Femur (tissue), 1 donor: ENCODE measurements at regions not wholly inside any gene's neighbourhood (a gene's known extent, or its start where the extent isn't known, plus 50 kb on each side); places are given as distances from the start of the nearest gene placed in this dataset.
"Not testable (repeated sequence)": the region's sequence is repeated elsewhere in the genome, so short reads cannot be mapped to it uniquely, and the experiment has no call there.

Experiments used
- DNase-seq: peaks from one replicate; pipeline ENCODE4 v3.0.0-alpha.2; 2017

DNA sequence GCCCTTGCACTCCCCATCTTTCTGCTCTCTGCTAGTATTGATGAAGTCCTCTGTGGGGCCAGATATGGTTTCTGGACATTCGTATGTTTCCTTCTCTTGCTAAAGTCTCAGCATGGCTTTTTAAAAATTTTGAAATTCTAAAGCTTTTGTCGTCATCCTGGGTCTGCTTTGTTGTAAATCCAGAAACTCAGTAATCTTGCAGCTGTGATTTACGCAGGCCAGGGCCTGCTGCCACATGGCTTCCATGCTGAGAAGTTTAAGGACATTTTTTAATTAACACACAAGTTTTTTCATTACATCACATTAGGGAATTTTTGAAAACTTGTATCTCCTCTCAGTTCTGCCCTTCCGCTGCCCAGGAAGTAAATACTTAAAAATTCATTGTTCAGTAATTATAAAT, 686.1 kb upstream of the IGFBP3 start:
- no peak for DNase-seq

DNA sequence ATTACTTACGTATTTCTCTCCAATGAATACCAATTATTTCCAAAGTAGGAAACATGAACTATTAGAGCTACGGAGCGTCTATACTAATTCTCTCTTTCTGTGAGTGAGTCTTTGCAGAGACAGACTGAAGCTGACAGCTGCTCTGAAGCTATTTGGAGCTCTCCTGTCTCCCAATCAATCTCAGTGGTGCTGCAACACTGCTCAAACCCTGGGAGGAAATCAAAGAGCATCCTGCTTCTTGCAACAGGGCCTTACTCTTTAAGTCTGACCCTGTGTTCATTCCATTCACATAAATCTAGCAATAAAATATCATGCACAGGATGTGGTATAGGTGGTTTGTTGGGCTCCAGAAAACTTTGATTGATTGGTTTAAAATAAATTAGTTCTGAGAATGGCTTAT, 685.7 kb upstream of the IGFBP3 start:
- DNase-seq = no peak

DNA sequence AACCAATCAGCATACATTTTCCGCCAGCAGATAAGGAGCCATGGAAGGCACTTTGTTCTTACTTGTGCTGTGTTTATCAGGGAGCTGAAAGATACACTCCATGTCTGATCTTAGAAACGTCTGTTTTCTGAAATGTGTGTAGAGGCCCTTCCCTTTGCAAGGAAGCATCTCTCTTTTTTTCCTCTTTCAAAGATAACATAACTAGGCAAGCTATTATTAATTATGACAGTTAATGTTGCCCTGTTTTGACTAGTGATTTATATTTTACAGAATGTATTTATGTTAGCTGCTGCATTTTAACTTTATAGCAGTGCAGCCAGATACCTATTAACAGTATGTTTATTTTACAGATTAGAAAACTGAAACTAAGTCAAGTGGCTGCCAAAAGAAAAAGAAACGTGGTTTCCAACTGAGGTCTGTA, 683.2 kb upstream of the IGFBP3 start:
- no peak for DNase-seq

DNA sequence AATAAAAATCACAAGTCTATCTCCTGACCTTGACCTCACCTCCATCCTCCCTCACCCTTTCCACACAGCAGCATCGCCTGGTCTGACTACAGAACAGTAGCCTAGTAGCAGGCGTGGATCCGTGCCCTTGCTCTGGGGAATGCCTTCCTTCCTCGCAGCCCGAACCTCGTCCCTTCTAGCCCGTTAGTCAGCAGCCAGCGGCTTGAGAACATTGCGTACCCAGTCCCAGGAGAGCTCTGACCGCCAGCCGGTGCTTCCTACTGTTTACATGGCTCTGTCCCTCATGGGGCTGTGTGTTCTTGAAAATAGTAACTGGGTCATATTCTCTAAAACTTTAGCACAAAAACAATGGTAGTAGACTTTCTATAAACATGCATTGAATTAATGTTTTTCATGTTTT, 682.7 kb upstream of the IGFBP3 start:
- DNase-seq = peak; percentile 46

DNA sequence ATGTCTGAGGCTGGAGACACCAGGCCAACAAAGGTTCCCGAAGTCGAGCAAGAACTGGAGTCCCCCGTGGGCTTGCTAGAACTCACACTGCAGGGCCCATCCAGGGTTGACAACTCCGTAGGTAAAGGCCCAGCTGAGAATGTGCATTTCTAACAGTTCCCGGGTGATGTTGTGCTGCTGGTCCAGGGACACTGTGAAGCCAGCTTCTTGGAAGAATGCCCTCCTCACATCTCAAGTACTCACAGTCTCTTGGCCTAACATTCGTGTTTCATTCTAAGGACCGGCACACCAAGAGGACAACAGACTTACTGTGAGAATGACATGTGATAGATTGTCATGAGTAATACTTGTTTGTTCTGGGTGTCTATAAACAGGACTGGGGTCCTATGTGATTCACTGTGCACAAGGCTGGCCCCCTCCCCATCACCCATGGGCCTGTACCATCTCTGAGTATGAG, 682.3 kb upstream of the IGFBP3 start:
- no peak for DNase-seq

DNA sequence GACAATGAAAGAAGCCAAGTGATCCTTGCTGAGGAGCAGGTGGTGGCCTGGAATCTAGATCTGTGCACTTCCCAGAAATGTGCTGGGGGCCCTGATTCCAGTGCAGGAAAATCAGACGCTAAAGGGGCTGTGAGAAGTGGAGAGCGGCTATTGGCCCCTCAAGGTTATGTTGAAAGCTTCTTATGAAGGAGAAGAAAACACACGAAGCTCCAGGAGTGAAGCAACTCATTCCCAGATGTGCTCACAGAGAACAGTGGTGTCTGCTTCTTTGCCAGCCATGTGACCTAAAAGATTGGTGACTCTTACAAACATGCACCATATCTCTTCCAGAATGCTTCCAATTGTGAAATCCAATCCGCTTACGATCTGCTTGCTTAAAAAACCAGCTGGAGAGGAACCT, 679.3 kb upstream of the IGFBP3 start:
- DNase-seq = no peak

DNA sequence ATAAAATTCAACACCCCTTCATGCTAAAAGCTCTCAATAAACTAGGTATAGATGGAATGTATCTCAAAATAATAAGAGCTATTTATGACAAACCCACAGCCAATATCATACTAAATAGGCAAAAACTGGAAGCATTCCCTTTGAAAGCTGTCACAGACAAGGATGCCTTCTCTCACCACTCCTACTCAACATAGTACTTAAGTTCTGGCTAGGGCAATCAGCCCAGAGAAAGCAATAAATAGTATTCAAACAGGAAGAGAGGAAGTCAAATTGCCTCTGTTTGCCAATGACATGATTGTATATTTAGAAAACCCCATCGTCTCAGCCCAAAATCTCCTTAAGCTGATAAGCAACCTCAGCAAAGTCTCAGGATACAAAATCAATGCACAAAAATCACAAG, 673.8 kb upstream of the IGFBP3 start:
- DNase-seq = not testable (repeated sequence)

DNA sequence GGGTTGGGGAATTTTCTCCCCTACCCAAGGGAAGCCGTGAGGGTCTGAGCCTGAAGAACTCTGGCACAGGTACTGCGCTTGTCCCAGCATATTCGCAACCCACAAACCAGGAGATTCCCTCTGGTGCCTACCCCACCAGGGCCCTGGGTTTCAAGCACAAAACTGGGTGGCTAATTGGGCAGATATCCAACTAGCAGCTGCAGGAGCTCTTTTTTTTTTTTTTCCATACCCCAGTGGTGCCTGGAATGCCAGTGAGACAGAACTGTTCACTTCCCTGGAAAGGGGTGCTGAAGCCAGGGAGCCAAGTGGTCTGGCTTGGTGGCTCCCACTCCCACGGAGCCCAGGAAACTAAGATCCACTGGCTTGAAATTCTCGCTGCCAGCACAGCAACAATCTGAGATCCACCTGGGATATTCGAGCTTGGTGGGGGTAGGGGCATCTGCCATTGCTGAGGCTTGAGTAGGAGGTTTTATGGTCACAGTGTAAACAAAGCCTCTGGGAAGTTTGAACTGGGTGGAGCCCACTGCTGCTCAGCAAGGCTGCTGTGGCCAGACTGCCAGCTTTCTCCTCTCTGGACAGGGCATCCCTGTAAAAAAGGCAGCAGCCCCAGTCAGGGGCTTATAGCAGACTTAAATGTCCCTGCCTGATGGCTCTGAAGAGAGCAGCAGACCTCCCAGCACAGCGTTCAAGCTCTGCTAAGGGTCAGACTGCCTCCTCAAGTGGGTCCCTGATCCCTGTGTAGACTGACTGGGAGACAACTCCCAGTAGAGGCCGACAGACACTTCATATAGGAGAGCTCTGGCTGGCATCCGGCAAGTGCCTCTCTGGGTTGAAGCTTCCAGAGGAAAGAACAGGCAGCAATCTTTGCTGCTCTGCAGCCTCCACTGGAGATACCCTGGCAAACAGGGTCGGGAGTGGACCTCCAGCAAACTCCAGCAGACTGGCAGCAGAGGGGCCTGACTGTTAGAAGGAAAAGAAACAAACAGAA, 670.1 kb upstream of the IGFBP3 start:
- DNase-seq = not testable (repeated sequence)

DNA sequence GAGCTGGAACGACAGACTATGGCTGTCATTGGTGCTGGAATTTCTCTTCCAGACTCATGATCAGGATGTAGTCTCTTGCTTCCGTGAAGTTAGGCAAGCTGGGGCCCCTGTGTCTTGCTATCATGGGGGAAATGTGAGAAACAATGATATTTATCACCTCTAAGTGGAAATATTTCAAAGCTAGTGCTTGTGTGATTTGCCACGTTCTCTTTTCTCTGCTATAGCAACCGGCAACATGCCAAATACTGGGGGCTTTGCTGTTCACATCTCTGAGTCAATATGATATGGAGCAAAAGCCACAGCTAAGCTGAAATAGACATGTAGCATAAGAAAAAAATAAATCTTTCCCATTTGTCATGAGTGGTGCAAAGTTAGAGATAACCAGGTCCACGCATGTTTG, 668.2 kb upstream of the IGFBP3 start:
- DNase-seq = no peak

DNA sequence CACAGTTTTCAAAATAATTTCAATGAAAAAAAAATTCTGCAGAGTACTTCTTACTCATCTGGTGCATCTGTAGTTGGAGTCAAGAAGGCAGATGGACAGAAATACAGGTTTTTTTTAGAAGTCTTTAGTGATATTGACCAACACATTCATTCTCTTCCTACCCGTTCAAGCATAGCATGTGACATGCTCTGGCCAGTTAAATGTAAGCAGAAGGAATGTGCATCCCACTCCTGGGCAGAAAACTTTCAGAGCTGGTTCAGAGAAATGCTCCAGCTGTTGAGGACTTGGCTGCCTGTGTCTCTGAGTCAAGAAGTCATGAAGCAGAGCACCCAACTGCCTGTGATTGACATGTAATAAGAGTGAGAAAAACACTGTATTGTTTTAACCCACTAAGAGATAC, 665.3 kb upstream of the IGFBP3 start:
- no peak for DNase-seq

DNA sequence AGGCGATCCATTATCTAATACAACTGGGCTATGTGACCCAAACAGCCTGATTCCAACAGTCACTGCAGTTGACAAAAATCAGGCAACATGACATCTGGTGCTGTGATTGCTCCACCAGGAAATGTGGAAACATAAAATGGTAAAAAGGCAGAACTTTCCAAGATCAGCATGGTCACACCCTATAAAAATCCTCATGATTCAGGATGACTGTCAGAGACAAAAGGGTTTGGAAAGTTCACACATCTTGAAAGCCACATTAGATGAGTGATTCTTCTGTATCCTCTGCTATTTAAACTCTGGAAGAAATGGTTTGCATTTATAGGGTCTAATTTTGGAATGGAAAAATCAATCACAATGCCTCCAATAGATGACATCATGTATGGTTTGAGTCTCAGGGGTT, 662.6 kb upstream of the IGFBP3 start:
- DNase-seq = no peak

DNA sequence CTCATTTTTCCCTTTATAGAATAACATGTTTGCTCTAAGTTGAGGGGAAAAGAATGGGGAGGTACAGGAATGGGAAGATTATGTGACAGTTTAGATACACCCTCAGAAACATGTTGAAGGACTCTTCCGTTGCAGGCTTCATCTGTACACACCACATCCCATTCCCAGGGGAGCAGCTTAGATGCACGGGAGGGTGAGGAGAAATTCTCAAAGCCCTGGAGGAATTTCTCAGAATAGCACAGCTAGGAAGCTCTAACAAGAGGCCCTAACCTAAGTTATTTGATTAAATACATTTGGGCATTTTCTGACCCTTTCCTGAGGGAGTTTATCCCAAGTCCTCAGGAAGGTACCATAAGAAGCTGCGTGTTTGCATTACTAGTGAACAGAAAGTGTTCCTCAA, 660.2 kb upstream of the IGFBP3 start:
- no peak for DNase-seq

DNA sequence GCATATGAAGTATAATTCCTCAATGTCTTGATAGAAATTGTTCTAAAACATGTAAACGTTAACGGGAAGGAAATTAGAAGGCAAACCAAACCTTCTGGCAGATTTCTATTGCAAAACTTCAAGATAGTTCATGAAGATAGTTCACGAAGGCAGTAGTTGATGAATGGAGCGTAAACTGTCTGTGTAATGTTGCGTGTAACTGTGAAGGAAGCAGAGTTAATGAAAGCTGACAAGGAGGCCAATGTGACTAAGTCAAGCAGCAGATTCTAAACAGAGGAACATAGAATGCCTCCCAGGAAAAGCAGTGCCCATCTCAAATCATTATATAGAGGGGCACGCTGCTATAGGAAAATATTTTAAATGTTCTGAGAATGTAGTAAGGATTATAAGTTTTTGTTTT, 659.7 kb upstream of the IGFBP3 start:
- DNase-seq = no peak

DNA sequence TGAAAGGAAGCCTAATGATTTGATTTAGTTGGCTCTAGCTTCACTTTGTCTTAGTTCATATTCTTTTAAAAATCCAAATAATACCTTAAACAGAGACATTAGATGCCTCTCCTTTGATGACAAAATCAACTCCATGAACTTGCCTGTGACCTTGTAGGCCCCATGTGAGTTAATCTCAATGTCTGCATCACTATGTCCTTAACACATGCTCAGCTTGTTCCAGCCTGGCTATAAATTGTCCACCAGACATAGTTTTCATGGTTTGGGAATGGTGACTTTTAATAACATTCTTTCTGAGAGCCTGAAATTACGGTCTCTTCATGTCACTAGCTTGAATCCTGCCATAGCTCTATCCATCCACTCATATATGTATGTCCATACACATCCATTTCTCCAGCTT, 656.3 kb upstream of the IGFBP3 start:
- DNase-seq = no peak

DNA sequence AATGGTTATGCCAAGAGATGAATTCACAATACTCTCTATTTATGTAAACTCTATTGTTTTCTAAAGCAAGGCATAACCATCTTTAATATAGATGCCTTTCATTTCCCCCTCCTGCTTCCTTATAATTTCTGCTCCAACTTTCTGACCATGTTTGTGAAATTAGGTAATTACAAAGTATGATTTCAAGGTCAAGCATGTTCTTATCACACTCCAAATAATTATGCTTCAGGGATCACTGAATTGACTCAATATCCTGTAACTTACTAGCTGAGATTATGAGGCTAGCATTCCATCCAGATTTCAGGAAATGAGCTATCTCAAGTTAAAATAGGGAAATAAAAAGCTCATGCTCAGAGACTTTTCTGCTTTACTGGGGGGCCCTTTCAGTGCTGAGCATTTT, 655.9 kb upstream of the IGFBP3 start:
- no peak for DNase-seq

DNA sequence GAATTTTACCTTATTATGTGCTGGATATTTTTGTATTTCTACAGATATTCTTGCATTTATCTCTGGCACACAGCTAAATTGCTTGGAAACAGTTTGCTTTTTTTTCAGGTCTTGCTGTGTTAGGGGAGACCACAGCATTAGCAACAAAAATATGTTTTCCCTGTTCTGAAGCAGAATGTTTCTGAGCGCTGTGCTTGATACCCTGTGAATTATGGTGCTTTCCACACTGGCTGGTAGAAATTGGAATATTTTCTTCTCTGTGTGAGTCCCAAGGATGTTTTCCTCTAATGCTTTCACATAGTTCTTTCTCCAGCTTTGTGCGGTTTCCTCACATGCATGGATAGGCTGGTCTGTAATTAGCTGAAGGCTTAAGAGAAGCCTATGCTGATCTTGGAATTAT, 651.6 kb upstream of the IGFBP3 start:
- DNase-seq = no peak

DNA sequence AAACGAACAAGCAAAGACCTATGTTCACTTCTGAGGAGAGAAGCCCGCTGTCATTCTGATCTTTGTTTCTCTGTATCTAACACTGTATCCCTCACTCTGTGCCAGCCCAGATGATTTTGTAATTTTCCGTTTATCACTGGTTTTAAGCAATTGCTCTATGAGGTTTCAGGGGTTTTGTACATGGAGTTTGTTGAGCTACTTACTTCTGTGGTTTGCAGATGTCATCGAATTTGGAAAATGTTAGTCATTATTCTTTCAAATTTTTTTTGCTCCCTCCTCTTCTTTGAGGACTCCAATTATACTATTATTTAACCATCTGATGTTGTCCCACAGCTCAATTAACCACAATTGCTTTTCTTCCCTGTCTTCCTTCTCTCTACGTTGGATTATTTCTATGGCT, 650.9 kb upstream of the IGFBP3 start:
- DNase-seq = no peak

DNA sequence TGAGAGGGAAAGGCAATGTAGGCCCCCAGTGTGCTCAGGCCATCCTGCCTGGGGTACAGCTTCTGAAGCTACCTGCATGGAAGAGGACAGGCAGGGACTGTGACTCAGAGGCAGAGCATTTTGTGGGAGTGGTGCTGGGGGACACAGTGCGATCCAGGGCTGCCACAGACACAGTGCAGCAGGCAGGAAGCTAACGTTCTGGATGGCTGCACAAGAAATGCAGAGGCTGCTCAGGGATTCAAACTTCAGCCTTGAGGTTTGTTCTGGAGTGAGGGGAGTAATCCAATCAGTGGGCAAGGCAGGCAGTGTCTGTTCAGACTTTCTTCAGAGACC, 648.0 kb upstream of the IGFBP3 start:
- DNase-seq = no peak

DNA sequence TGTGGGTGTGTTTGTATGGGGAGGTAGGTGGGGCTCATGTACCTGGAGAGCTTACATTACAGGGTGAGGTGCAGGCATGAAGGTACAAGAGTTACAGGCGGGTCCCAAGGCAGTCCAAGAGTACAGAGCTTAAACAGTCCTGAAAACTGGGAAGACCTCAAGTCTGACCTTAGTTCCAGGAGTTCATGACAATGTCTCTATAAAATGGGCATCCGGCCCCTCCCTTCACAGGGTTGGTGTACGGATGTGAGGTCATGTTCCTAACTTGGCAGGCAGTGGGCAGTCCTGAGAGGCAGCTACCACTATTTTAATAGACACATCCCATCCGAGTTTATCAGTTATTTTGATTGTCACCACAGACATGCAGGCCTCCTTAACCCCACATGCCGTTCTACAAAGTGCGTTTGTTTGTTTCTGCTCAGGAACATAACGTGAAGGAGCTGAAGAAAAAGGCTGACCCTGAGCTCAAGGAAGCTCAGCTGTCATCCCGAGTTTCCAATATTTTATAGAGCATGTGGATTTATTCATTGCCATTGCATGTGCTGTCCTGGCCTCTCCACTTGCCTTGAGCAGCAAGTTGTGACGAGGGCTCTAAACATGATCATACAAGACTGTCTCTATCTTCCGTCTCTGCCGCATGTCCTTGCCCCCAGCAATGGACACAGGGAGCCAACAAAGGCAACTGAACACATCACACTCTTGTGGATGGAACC, 647.5 kb upstream of the IGFBP3 start:
- DNase-seq = no peak

DNA sequence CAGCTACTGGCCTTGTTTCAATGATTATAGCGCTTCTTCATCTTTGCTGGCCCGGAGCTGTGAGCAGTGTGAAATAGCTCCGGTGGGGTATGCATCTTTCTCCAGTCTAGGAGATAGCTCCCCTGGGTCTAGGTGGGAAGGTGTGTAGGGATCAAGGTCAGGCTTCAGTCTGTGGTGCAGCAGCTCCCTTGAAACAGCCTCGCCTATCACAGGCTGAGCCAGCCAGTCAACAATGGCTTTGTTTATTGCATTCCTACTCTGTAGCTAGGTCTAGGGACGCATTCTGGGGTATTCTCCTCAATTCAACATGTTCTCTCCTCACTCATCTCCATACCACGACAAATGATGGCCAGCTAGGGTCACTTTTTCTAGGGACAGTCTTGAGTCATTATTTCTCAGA, 646.8 kb upstream of the IGFBP3 start:
- DNase-seq = no peak

DNA sequence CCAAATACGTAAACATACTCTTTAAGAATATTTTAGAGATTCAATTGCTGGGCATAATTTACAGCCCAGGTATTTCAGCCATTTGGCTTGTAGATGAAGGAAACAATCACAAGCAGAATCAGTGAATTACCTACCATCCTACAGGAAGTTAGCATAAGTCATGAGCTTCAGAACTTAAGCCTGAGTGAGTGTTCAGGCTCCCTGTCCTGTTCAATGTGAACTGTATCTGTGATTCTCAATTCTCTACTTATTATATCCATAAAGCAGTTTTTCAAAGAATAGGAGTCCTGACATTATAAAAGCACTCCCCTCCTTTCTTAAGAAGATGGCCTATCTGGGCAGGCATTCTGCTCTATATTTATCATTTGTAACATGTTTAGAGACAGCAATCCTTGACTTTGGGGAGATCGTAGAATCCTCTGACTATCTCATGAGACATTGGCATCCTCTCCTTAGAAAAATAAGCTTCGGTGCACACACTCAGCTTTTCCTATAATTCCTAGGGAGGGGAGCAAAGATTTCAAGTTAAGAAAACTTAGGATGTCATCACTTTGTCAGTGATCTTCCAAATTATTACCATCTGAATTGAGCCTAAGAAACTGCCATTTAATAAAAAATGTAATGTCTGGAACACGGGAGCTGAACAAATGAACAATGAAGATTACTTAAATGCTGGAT, 645.2 kb upstream of the IGFBP3 start:
- no peak for DNase-seq

DNA sequence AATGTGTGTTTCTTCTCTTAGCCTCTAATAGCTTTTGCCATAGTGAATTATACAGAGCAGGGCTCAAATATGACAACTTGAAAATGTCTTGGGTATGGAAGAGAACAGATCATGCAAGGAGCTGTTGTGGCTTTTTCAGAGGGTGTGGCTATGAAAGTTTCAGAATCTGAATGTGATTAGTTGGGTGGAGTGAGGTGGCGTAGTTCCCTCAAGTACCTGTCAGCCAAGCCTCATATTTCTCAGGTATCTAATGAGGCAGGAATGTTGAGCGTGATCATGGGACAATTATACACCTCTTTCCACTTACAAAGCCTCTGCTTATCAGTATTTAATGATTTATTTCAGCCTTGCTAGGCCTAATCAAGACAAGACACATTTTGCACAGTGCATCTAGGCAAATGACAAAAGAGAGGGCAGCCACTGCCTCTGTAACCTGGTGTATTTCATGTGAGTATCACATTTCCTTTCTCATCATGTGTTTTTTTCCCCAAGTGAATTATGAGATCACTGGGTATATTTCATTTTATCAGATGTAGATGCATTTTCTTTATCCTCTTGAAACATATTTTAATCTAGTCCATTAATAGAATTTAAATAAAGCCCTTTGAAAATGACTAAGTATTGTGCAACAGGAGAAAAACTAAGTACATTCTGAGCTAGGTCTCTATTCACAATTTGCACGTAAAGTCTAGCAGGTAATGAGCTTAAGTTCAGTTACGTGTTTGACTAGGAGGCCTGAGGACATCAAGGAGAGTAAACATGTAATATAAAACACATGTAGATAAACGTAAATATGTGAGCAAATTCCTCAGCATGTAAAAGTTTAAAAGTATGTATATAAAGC, 644.4 kb upstream of the IGFBP3 start:
- DNase-seq = no peak
